NAMALWA (cell line): ENCODE measurements at regions not wholly inside any gene's neighbourhood (a gene's known extent, or its start where the extent isn't known, plus 50 kb on each side); places are given as distances from the start of the nearest gene placed in this dataset.
"Not testable (repeated sequence)": the region's sequence is repeated elsewhere in the genome, so short reads cannot be mapped to it uniquely, and the experiment has no call there.

ENCODE experiments used
- DNase-seq: peaks from one replicate; pipeline ENCODE4 v3.0.0-alpha.2; 2015; ENCODE audit warnings: low spot score

- DNase-seq: no peak
Observed at GRCh38 chr3:71958533-71958932, 173.6 kb upstream of the PROK2 start.

DNA sequence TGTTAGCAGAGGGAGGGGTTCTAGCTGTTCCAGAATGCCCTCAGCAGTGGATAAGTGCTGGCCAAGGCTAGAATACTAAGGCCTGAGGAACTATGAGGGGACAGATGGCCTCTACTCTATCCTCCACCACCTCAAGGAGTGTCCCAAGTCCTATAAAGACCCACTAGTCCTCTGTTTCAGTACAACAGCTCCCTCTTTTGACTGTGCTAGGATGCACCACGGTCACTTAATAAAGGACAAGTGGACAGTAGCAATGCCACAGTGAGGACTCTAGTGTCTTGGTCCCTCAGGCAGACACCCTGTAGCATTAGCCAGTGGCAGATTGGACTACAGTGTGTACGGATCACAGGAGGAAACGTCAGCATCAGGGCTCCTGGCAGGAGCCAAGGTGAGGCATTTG lies 171.8 kb upstream of the PROK2 start:
- no peak for DNase-seq

DNA sequence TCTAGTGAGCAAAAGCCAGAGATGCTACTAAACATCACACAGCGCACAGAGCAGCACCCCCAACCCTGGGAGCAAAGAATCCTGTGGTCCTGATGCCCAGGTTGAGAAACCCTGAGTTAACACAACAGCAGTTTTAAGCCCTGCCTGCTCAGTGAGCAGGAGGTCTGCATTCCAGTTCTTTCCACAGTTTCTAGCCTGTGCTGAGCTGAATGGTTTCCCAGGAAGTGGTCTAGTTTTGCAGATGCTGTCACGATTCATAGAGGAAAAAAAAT lies 171.1 kb upstream of the PROK2 start:
- no peak for DNase-seq

GRCh38 chr3:71955240-71956068 lies 170.5 kb upstream of the PROK2 start:
- peak; percentile 3 for DNase-seq

DNA sequence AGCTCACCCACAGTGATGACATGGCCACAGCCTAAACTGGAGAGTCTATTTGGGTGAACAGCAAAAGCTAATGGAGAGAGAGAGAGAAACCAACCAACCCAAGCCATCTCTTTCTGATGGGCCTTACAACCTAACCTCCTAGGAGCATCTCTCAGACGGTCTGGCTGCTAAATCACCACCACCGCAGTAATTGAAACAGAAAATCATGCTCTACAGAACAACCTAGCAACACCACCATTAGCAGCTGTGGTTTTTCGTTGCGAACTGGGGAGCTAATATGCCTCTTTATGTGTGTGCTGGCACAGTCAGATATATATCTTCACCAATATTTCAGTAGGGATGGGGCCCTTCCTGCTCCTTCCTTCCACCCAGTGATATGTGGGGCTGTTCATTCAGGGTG lies 166.9 kb upstream of the PROK2 start:
- DNase-seq: no peak

GRCh38 chr3:71951361-71951760 lies 166.4 kb upstream of the PROK2 start:
- no peak for DNase-seq

GRCh38 chr3:71949442-71949841 lies 164.5 kb upstream of the PROK2 start:
- no peak for DNase-seq

DNA sequence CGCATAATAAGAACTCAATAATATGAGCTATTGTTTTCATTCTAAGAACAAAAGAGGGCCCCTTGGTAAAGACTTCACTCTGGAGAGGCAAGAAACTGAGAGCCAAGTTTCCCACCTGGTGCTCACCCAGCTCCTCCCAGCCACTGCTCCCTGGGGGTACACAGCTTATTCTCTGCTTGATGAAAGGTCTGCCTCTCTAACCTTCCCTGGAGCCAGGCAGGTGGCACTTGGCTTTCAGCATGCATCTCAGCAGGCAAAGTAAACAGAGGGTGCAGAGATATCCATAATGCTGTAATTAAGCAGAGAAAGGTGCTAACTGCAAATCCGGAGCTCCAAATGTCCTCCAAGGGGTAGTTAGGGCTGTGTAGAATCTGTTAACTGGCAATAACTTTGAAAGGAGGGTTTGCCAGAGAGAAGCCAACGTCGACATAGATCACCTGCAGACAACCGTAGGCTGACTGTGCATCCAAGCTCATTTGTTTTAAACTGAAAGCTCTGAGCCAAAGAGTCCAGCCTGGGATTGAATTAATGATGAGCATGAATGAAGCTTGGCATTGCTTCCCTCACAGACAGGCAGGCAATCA lies 159.6 kb upstream of the PROK2 start:
- no peak for DNase-seq

DNA sequence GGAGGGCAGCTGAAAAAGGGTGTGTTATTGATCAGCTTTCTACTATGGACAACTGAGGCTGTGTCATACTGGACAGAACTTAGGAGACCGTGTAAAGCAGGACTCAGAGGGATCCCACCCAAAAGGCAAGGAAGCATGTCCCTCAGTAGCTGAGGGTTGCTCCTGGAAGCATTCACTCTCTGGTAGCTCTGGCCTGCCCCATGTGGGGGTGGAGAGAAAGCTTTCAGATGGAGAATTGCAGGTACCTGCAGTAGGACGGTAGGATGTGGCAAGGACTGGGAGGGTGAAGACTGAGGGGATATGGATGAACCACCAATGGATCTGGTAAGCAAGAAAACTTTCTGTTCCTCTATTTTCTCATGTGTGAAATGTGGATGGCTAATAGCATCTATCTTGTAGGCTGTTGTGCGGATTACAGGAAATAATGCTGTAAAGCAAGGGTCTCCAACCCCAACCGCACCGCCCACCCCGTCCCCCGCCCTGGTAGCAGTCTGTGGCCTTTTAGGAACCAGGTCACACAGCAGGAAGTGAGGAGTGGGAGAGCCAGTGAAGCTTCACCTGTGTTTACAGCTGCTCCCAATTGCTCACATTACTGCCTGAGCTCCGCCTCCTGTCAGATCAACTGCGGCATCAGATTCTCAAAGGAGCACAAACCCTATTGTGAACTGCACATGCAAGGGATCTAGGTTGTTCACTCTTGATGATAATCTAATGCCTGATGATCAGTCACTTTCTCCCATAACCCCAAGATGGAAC lies 157.7 kb upstream of the PROK2 start:
- no peak for DNase-seq

GRCh38 chr3:71940486-71940885 lies 155.5 kb upstream of the PROK2 start:
- no peak for DNase-seq

- not testable (repeated sequence) for DNase-seq
Observed at GRCh38 chr3:71938081-71938480, 153.1 kb upstream of the PROK2 start.

DNA sequence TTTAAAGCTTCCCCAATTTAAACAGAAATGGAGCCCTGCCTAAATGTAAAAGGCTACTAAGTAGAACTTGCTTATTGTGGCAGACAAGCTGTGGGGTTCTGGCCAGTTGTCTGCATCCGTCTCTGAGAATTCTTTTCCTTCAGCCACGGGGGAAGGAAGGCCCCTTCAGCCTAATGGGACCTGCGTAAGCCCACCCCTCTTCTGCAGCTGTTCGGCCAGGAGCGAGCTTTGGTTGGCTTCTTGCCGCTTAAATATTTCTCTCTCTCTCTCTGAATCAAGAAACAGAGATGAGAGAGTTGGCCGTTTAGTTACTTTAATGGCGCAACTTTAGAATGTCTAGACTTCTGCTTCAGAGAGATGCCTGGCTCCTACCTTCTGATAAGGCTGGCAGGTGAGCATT lies 151.7 kb upstream of the PROK2 start:
- DNase-seq: no peak

DNA sequence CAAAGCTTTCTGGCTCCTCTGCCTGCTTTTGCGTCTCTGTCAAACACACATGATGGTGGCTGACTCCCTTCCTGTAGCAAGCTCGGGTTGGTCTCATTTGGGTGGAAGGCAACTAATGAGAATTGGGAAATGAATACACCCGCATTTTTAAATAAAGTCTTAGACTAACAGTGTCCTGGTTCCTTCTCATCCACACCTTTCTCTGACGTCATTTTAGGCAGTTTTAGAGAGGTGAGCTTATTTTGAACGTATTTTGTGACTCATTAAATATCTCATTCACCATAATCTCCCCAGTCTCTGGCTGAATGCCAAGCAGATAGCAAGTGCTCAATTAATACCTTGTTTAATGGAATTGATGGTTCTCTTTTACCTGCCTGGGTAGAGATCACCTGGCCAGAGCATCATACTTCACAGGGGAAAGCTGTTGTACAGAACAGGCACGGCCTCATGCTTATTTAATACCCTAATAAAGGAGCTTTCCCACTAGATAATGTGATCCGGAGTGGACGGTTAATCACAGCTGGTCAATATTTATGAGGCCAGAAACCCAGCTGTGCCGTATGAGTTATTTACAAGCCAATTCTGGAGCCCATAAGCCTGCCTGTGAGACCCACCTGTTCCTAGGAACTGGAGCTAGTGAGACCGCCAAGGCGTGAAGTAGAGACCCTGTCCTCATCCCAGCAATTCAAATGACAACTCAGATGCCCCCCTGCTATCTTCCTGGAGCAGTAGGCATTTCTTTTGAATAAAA lies 149.7 kb upstream of the PROK2 start:
- DNase-seq: no peak

DNA sequence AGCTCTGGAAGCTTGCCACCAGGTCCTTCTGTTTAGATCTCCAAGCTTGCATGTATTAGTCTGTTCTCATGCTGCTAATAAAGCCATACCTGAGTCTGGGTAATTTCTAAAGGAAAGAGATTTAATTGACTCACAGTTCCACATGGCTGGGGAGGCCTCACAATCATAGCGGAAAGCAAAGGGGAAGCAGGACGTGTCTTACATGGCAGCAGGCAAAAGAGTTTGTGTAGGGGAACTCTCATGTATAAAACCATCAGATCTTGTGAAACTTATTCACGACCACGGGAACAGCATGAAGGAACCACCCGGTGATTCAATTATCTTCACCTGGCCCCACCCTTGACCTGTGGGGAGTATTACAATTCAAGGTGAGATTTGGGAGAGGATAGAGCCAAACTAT lies 147.0 kb upstream of the PROK2 start:
- DNase-seq: no peak

DNA sequence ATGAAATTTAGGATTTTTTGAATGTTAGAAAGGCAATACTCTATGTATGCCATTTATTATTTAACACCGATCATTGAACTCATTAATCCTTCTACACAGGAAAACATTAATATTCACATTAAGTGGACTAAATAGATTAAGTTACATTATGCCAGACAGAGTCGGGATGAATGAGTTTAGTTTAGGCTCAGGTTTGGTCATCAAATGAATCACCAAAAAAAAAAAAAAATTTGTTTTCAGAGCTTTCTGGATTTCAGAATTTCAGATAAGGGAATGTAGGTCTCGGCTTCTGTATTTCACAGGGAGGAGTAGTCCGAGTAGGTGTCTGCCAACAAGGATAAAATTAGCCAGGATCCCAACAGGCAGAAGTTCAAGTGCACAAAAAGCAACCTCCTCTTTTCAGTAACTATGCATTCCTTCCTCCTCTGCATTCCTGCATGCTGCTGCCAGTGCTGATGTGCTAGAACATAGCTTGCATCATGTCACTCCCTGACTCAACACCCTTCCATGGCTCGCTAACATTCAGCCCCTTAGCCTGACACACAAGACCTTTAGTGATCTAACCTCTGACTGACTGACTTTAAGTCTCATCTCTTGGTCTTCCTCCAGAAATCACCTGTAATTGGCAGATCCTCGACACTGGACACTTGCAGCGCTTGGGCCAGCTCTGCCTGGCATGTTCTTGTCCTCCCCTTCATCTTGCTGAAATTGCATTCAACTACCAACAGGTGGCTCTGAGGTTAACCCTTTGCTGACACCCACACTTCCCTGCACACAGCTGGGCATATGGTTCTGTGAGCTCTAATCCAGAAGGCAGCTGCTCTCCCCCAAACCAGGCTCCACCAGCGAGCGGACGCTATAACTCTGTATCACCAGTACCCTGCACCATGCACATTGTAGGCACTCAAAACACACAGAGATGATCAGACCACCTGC lies 145.4 kb upstream of the PROK2 start:
- DNase-seq: peak; percentile 39

GRCh38 chr3:71928212-71928611 lies 143.3 kb upstream of the PROK2 start:
- DNase-seq: no peak

DNA sequence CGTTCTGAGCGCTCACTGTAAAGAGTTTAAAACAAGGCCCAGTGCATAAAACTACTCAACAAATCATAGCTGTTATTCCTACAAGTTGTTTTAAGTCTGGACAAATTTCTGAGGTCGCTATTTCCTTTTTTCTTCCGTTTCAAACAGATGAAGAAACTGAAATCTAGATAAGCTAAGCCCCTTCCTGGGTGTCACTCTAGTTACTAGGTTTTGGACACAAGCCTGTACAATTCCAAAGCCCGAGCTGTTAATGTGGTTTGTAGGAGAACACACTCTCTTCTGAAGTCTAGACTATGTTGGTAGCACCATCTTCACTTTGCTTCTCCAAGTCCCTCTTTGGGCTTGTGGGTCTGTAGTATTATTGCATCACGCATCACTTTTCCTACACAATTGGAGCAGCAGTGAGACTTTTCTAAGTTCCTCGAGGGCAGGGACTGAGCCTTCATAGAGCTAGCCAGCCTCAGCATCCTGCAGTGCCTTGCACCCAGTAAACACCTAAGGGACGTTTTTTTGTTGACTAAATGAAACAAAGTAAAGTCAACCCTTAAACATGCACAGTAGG lies 142.6 kb upstream of the PROK2 start:
- no peak for DNase-seq

- no peak for DNase-seq
Observed at GRCh38 chr3:71926616-71927015, 141.7 kb upstream of the PROK2 start.

DNA sequence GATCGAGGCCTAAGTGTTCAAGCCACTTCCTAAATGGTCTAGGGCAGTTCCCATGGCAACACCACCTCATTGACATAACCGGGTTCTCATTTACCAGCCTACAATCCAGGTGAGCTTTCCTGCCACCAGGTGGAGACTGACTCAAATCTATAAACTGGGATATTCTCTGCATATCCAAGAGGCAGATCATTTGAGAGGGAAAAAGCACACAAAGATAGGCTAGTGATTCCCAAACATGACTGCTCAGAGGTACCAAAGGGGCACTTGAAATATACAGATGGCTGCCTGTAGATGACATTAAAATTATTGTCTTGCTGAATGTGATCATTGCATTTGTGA lies 141.3 kb upstream of the PROK2 start:
- DNase-seq: peak; percentile 1

DNA sequence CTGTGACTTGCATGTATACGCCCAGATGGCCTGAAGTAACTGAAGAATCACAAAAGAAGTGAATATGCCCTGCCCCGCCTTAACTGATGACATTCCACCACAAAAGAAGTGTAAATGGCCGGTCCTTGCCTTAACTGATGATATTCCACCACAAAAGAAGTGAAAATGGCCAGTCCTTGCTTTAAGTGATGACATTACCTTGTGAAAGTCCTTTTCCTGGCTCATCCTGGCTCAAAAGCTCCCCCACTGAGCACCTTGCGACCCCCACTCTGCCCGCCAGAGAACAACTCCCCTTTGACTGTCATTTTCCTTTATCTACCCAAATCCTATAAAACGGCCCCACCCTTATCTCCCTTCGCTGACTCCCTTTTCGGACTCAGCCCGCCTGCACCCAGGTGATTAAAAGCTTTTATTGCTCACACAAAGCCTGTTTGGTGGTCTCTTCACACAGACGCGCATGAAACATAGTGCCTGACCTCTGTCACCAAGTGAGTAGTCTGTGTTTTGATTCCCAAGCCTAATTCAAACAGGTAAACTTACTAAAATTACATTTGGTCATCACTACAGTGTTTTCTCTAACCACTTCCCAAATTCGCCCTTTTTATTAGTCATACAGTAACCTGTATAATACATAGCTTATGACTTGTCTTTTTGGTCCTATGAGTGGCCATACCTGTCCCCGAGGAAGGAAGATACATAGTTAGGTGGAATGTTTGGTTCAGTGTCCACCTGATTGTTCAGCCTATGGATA lies 140.7 kb upstream of the PROK2 start:
- not testable (repeated sequence) for DNase-seq

GRCh38 chr3:71924721-71925120 lies 139.8 kb upstream of the PROK2 start:
- no peak for DNase-seq
